HL-60 (cell line): ENCODE measurements at regions not wholly inside any gene's neighbourhood (a gene's known extent, or its start where the extent isn't known, plus 50 kb on each side); places are given as distances from the start of the nearest gene placed in this dataset.

Experiments
- DNase-seq, 2 experiments: peaks; one replicate each; pipeline ENCODE4 v3.0.0-alpha.2; 2010 to 2020; ENCODE audit warnings: low read depth in 1 of 2, low spot score in 1 of 2
- H3K27ac ChIP-seq: fragments of 250-450 bp; sonication (Bioruptor Pico); replicated peaks from 2 replicates; pipeline ENCODE4 v1.5.1; 2020; ENCODE audit warnings: mild to moderate bottlenecking, moderate library complexity
- H3K27me3 ChIP-seq: fragments of 250-450 bp; sonication (Bioruptor Pico); 2 replicates; pipeline ENCODE4 v1.5.1; 2021; ENCODE audit warnings: mild to moderate bottlenecking, moderate library complexity; ENCODE audit not compliant: insufficient read depth, poor library complexity, severe bottlenecking
- H3K4me3 ChIP-seq: replicated peaks from 2 replicates; pipeline ENCODE4 v1.5.1; 2011; ENCODE audit warnings: mild to moderate bottlenecking, control low read depth, low read length; ENCODE audit not compliant: insufficient read depth
- GABPA ChIP-seq: IDR thresholded peaks from 2 replicates; pipeline ENCODE4 v1.6.1; 2012; ENCODE audit warnings: low read depth
- POLR2AphosphoS5 ChIP-seq: IDR thresholded peaks from 2 replicates; pipeline ENCODE4 v1.6.1; 2012; ENCODE audit warnings: low read depth
- SPI1 ChIP-seq: IDR thresholded peaks from 2 replicates; pipeline ENCODE4 v1.6.1; 2012; ENCODE audit warnings: low read depth, mild to moderate bottlenecking, borderline replicate concordance
- TF ChIP-seq, protein P1 (sequence below): IDR thresholded peaks from 2 replicates; pipeline ENCODE4 v1.6.1; 2012; ENCODE audit warnings: low read depth; ENCODE audit not compliant: insufficient replicate concordance
- TF ChIP-seq, protein P2 (sequence below): IDR thresholded peaks from one replicate; pipeline ENCODE4 v1.5.1; 2011; ENCODE audit warnings: low read length, control low read depth, inconsistent platforms; ENCODE audit not compliant: insufficient read depth

DNA sequence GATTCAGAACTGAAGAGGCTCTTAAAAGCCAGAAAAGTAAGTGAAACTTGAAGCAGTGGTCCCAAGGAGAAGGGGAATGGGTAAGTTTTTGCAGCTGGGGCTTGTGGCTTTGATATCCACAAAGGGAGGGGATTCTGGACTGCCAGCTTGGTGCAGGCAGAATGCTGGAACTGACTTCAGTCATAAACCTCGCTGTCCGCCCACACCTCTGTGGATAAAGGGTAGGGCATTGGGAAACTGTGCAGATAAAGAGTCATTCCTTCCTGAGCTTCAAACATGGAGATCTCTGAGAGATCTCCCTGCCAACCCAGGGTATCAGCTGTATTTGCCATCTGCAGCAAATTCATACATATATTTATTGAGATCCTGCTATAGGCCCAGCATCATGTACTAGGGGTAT, 124.3 kb upstream of the OR9Q1 start:
- Histone ChIP-seq H3K27ac (no peak overlapping the region), H3K4me3 (no peak overlapping the region), H3K27me3 (no peaks in the 10 kb centered on the region)
- TF ChIP-seq, protein P1, sequence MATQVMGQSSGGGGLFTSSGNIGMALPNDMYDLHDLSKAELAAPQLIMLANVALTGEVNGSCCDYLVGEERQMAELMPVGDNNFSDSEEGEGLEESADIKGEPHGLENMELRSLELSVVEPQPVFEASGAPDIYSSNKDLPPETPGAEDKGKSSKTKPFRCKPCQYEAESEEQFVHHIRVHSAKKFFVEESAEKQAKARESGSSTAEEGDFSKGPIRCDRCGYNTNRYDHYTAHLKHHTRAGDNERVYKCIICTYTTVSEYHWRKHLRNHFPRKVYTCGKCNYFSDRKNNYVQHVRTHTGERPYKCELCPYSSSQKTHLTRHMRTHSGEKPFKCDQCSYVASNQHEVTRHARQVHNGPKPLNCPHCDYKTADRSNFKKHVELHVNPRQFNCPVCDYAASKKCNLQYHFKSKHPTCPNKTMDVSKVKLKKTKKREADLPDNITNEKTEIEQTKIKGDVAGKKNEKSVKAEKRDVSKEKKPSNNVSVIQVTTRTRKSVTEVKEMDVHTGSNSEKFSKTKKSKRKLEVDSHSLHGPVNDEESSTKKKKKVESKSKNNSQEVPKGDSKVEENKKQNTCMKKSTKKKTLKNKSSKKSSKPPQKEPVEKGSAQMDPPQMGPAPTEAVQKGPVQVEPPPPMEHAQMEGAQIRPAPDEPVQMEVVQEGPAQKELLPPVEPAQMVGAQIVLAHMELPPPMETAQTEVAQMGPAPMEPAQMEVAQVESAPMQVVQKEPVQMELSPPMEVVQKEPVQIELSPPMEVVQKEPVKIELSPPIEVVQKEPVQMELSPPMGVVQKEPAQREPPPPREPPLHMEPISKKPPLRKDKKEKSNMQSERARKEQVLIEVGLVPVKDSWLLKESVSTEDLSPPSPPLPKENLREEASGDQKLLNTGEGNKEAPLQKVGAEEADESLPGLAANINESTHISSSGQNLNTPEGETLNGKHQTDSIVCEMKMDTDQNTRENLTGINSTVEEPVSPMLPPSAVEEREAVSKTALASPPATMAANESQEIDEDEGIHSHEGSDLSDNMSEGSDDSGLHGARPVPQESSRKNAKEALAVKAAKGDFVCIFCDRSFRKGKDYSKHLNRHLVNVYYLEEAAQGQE, result no peak
- no peak for TF ChIP-seq SPI1
- no peak for TF ChIP-seq GABPA
- TF ChIP-seq POLR2AphosphoS5, result no peak
- TF ChIP-seq, protein P2, sequence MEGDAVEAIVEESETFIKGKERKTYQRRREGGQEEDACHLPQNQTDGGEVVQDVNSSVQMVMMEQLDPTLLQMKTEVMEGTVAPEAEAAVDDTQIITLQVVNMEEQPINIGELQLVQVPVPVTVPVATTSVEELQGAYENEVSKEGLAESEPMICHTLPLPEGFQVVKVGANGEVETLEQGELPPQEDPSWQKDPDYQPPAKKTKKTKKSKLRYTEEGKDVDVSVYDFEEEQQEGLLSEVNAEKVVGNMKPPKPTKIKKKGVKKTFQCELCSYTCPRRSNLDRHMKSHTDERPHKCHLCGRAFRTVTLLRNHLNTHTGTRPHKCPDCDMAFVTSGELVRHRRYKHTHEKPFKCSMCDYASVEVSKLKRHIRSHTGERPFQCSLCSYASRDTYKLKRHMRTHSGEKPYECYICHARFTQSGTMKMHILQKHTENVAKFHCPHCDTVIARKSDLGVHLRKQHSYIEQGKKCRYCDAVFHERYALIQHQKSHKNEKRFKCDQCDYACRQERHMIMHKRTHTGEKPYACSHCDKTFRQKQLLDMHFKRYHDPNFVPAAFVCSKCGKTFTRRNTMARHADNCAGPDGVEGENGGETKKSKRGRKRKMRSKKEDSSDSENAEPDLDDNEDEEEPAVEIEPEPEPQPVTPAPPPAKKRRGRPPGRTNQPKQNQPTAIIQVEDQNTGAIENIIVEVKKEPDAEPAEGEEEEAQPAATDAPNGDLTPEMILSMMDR, result no peak
- DNase-seq, result no peak

DNA sequence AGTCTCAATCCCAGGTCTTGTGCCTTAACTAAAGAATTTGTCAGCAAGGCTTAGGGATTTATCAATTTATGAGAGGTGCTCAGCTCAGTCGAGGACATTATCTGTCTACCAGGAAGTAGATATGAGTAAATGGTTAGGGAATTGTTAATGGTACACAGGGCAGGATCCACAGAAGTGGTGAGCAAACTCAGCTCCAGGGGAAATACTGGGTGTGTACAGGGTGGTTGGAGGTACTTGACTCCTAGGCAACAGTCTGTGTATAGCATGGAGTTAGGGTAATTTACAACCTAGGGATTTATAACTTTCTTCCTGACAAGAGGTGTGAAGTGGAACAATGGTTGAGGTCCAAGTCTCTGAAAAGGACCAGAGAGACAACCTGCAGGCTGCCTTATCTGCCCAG, 123.4 kb upstream of the OR9Q1 start:
- no peak overlapping the region for H3K27ac ChIP-seq
- DNase-seq, result no peak
- TF ChIP-seq, protein P1, result no peak
- TF ChIP-seq, protein P2, result no peak
- TF ChIP-seq GABPA, result no peak
- no peak for TF ChIP-seq POLR2AphosphoS5
- TF ChIP-seq SPI1, result no peak
- no peak overlapping the region for H3K4me3 ChIP-seq
- H3K27me3 ChIP-seq, result no peaks in the 10 kb centered on the region

- TF ChIP-seq, protein P1, result no peak
- TF ChIP-seq, protein P2, result no peak
- TF ChIP-seq SPI1, result no peak
- no peak for TF ChIP-seq POLR2AphosphoS5
- no peak for TF ChIP-seq GABPA
- no peaks in the 10 kb centered on the region for H3K27me3 ChIP-seq
- DNase-seq, result no peak
- H3K27ac ChIP-seq, result no peak overlapping the region
- no peak overlapping the region for H3K4me3 ChIP-seq
These were observed 122.4 kb upstream of the OR9Q1 start for GRCh38 chr11:57901278-57901677.
